Uterus (tissue), 2 donors: ENCODE measurements at regions not wholly inside any gene's neighbourhood (a gene's known extent, or its start where the extent isn't known, plus 50 kb on each side); places are given as distances from the start of the nearest gene placed in this dataset.
"Not testable (repeated sequence)": the region's sequence is repeated elsewhere in the genome, so short reads cannot be mapped to it uniquely, and the experiment has no call there.

Experiments used
- POLR2A ChIP-seq, 2 donors: fragments of 450-650 bp; IDR thresholded peaks; one replicate each; pipeline ENCODE4 v1.6.1; 2016; ENCODE audit warnings: antibody characterized with exemption in 2 of 2, mild to moderate bottlenecking in 1 of 2, moderate library complexity in 1 of 2
- TF ChIP-seq, protein P1 (sequence below), 4 experiments: fragments of 200-600 bp in 2 of 4; fragments of 450-650 bp in 2 of 4; sonication (generic) in 2 of 4; IDR thresholded peaks; one replicate each; pipeline ENCODE4 v1.5.1; 2016 to 2019; ENCODE audit warnings: antibody characterized with exemption in 4 of 4, mild to moderate bottlenecking in 2 of 4, moderate library complexity in 1 of 4

DNA sequence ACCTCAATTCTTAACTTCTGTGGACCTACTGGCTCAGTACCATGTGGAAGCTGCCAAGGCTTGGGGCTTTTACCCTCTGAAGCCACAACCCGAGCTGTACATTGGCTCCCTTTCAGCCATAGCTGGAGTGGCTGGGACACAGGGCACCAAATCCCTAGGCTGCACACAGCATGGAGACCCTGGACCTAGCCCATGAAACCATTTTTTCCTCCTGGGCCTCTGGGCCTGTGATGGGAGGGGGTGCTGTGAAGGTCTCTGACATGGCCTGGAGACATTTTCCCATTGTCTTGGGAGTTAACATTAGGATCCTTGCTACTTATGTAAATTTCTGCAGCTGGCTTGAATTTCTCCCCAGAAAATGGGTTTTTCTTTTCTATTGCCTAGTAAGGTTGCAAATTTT lies 205.1 kb downstream of the DCDC2C start:
- TF ChIP-seq POLR2A (IDR thresholded peaks at IDR 0.05), result not testable (repeated sequence)
- TF ChIP-seq, protein P1, sequence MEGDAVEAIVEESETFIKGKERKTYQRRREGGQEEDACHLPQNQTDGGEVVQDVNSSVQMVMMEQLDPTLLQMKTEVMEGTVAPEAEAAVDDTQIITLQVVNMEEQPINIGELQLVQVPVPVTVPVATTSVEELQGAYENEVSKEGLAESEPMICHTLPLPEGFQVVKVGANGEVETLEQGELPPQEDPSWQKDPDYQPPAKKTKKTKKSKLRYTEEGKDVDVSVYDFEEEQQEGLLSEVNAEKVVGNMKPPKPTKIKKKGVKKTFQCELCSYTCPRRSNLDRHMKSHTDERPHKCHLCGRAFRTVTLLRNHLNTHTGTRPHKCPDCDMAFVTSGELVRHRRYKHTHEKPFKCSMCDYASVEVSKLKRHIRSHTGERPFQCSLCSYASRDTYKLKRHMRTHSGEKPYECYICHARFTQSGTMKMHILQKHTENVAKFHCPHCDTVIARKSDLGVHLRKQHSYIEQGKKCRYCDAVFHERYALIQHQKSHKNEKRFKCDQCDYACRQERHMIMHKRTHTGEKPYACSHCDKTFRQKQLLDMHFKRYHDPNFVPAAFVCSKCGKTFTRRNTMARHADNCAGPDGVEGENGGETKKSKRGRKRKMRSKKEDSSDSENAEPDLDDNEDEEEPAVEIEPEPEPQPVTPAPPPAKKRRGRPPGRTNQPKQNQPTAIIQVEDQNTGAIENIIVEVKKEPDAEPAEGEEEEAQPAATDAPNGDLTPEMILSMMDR (IDR thresholded peaks at IDR 0.05), result not testable (repeated sequence)
